ENCODE measurements at regions not wholly inside any gene's neighbourhood (a gene's known extent, or its start where the extent isn't known, plus 50 kb on each side); places are given as distances from the start of the nearest gene placed in this dataset.

DNA sequence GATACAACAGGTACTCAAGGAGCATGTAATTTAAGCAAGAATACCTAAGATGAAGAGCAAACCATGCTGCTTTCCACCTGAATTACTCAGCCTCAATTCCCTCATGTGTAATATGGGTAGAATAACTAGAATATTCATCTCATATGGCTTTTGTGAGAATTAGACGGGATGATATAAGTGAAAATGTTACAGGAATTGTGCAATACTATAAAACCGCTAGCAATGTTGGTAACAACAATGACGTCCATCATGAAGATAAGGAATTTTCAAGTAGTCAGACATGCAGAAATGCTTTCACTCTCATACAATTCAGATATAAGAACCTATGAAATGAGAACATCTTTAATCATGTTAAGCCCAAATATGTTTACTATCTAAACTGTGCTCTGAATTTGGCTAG, 2106.6 kb upstream of the CELF4 start:
- Histone ChIP-seq H3K27me3 (replicated peaks in 1 of 2; ENCODE audit: control insufficient read depth in 2 of 2, insufficient read depth in 2 of 2, low read length in 1 of 2) (no peaks in the 10 kb centered on the region), H3K9me3 (replicated peaks; ENCODE audit: control insufficient read depth, insufficient read depth, low read length) (no peaks in the 10 kb centered on the region), H3K4me3 (no peak overlapping the region), H3K79me2 (ENCODE audit: control insufficient read depth, insufficient read depth, low read length) (no peaks in the 10 kb centered on the region), H3K4me2 (ENCODE audit: control insufficient read depth, insufficient read depth) (no peak overlapping the region), H3K27ac (ENCODE audit: control insufficient read depth, insufficient read depth) (no peak overlapping the region), H3K9ac (ENCODE audit: control insufficient read depth, insufficient read depth, low read length) (no peak overlapping the region), H4K20me1 (ENCODE audit: control insufficient read depth, insufficient read depth) (no peaks in the 10 kb centered on the region), H3K4me1 (ENCODE audit: control insufficient read depth, insufficient read depth, low read length) (no peaks in the 10 kb centered on the region), H2AFZ (ENCODE audit: control insufficient read depth, low read depth, low read length) (no peak overlapping the region), H3K36me3 (ENCODE audit: control insufficient read depth in 2 of 2, insufficient read depth in 2 of 2, low read length in 1 of 2) (no peaks in the 10 kb centered on the region)
- CTCF ChIA-PET = no interaction called here
- ATAC-seq = no peak
- RAD21 ChIA-PET (ENCODE audit: unreplicated experiment) = no interaction called here
- intact Hi-C loops (cut with micrococcal nuclease; ENCODE audit: unreplicated experiment) (no loop called here), in situ Hi-C loops (cut with MboI) (no loop called here)
- POLR2A ChIA-PET = no interaction called here
- no peak for FAIRE-seq
- SMC1A ChIA-PET (ENCODE audit: uncharacterized antibody, unreplicated experiment) = no interaction called here
- DNase-seq (ENCODE audit: low read depth, low spot score) = no peak
- WGBS (ENCODE audit: insufficient coverage, insufficient replicate concordance, low lambda C conversion rate, missing lambda C conversion rate) = 27% methylated on average over 3 of the region's 3 CpGs
- no TSS peak for BruUV-seq (replicated peaks)
- TF ChIP-seq EP300 (IDR thresholded peaks at IDR 0.05; ENCODE audit: borderline replicate concordance in 1 of 2, control insufficient read depth in 1 of 2, low read depth in 2 of 2, low read length in 2 of 2) = no peak
- TF ChIP-seq TCF12 (IDR thresholded peaks at IDR 0.05; ENCODE audit: low read depth, low read length) = no peak
- no peak for TF ChIP-seq PAX5 (IDR thresholded peaks at IDR 0.05; ENCODE audit: borderline replicate concordance, low read depth, low read length)
- no peak for TF ChIP-seq ZNF24 (IDR thresholded peaks at IDR 0.05)
- TF ChIP-seq, protein P1, sequence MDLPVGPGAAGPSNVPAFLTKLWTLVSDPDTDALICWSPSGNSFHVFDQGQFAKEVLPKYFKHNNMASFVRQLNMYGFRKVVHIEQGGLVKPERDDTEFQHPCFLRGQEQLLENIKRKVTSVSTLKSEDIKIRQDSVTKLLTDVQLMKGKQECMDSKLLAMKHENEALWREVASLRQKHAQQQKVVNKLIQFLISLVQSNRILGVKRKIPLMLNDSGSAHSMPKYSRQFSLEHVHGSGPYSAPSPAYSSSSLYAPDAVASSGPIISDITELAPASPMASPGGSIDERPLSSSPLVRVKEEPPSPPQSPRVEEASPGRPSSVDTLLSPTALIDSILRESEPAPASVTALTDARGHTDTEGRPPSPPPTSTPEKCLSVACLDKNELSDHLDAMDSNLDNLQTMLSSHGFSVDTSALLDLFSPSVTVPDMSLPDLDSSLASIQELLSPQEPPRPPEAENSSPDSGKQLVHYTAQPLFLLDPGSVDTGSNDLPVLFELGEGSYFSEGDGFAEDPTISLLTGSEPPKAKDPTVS (IDR thresholded peaks at IDR 0.05; ENCODE audit: low read depth, low read length) = no peak
- TF ChIP-seq, protein P2, sequence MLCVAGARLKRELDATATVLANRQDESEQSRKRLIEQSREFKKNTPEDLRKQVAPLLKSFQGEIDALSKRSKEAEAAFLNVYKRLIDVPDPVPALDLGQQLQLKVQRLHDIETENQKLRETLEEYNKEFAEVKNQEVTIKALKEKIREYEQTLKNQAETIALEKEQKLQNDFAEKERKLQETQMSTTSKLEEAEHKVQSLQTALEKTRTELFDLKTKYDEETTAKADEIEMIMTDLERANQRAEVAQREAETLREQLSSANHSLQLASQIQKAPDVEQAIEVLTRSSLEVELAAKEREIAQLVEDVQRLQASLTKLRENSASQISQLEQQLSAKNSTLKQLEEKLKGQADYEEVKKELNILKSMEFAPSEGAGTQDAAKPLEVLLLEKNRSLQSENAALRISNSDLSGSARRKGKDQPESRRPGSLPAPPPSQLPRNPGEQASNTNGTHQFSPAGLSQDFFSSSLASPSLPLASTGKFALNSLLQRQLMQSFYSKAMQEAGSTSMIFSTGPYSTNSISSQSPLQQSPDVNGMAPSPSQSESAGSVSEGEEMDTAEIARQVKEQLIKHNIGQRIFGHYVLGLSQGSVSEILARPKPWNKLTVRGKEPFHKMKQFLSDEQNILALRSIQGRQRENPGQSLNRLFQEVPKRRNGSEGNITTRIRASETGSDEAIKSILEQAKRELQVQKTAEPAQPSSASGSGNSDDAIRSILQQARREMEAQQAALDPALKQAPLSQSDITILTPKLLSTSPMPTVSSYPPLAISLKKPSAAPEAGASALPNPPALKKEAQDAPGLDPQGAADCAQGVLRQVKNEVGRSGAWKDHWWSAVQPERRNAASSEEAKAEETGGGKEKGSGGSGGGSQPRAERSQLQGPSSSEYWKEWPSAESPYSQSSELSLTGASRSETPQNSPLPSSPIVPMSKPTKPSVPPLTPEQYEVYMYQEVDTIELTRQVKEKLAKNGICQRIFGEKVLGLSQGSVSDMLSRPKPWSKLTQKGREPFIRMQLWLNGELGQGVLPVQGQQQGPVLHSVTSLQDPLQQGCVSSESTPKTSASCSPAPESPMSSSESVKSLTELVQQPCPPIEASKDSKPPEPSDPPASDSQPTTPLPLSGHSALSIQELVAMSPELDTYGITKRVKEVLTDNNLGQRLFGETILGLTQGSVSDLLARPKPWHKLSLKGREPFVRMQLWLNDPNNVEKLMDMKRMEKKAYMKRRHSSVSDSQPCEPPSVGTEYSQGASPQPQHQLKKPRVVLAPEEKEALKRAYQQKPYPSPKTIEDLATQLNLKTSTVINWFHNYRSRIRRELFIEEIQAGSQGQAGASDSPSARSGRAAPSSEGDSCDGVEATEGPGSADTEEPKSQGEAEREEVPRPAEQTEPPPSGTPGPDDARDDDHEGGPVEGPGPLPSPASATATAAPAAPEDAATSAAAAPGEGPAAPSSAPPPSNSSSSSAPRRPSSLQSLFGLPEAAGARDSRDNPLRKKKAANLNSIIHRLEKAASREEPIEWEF (IDR thresholded peaks at IDR 0.05; ENCODE audit: insufficient replicate concordance, low read depth, low read length) = no peak
- no peak for TF ChIP-seq NR2F1 (conservative IDR thresholded peaks at IDR 0.05)
- no peak for TF ChIP-seq SMAD1 (IDR thresholded peaks at IDR 0.05; ENCODE audit: low read depth, partially characterized antibody)
- no peak for TF ChIP-seq FOXK2 (IDR thresholded peaks at IDR 0.05)
- TF ChIP-seq HDGF (IDR thresholded peaks at IDR 0.05) = no peak
- TF ChIP-seq, protein P3, sequence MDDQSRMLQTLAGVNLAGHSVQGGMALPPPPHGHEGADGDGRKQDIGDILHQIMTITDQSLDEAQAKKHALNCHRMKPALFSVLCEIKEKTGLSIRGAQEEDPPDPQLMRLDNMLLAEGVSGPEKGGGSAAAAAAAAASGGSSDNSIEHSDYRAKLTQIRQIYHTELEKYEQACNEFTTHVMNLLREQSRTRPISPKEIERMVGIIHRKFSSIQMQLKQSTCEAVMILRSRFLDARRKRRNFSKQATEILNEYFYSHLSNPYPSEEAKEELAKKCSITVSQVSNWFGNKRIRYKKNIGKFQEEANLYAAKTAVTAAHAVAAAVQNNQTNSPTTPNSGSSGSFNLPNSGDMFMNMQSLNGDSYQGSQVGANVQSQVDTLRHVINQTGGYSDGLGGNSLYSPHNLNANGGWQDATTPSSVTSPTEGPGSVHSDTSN (IDR thresholded peaks at IDR 0.05; ENCODE audit: insufficient replicate concordance, low read depth, low read length) = no peak
- TF ChIP-seq SMC3 (IDR thresholded peaks at IDR 0.05; ENCODE audit: borderline replicate concordance, low read length) = no peak
- TF ChIP-seq, protein P4, sequence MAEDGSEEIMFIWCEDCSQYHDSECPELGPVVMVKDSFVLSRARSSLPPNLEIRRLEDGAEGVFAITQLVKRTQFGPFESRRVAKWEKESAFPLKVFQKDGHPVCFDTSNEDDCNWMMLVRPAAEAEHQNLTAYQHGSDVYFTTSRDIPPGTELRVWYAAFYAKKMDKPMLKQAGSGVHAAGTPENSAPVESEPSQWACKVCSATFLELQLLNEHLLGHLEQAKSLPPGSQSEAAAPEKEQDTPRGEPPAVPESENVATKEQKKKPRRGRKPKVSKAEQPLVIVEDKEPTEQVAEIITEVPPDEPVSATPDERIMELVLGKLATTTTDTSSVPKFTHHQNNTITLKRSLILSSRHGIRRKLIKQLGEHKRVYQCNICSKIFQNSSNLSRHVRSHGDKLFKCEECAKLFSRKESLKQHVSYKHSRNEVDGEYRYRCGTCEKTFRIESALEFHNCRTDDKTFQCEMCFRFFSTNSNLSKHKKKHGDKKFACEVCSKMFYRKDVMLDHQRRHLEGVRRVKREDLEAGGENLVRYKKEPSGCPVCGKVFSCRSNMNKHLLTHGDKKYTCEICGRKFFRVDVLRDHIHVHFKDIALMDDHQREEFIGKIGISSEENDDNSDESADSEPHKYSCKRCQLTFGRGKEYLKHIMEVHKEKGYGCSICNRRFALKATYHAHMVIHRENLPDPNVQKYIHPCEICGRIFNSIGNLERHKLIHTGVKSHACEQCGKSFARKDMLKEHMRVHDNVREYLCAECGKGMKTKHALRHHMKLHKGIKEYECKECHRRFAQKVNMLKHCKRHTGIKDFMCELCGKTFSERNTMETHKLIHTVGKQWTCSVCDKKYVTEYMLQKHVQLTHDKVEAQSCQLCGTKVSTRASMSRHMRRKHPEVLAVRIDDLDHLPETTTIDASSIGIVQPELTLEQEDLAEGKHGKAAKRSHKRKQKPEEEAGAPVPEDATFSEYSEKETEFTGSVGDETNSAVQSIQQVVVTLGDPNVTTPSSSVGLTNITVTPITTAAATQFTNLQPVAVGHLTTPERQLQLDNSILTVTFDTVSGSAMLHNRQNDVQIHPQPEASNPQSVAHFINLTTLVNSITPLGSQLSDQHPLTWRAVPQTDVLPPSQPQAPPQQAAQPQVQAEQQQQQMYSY (CRISPR knock-in tag; IDR thresholded peaks at IDR 0.05) = no peak
- TF ChIP-seq ZSCAN29 (IDR thresholded peaks at IDR 0.05) = no peak
- TF ChIP-seq CREM (IDR thresholded peaks at IDR 0.05; ENCODE audit: low read depth) = no peak

All from GM12878 (cell line).